ENCODE measurements at regions not wholly inside any gene's neighbourhood (a gene's known extent, or its start where the extent isn't known, plus 50 kb on each side); places are given as distances from the start of the nearest gene placed in this dataset.

- no peak for DNase-seq (ENCODE audit: low spot score)
- TF ChIP-seq CTCF (IDR thresholded peaks at IDR 0.05; ENCODE audit: borderline replicate concordance, control extremely low read depth, extremely low read depth, insufficient read depth, missing control alignments) = no peak
- in situ Hi-C loops (cut with MboI; ENCODE audit: low sequenced_read_pairs, unreplicated experiment) = loop anchor here (25.0 kb wide), 1 partner anchor 500 kb away; no protein-coding TSS in a partner anchor
These were observed 512.8 kb upstream of the CITED2 start for GRCh38 chr6:139887275-139887674.

- DNase-seq (ENCODE audit: low spot score) = no peak
- no peak for TF ChIP-seq CTCF (IDR thresholded peaks at IDR 0.05; ENCODE audit: borderline replicate concordance, control extremely low read depth, extremely low read depth, insufficient read depth, missing control alignments)
- in situ Hi-C loops (cut with MboI; ENCODE audit: low sequenced_read_pairs, unreplicated experiment) = loop anchor here (25.0 kb wide), 1 partner anchor 499 kb away; no protein-coding TSS in a partner anchor
These were observed 511.9 kb upstream of the CITED2 start for GRCh38 chr6:139886396-139886795.

- in situ Hi-C loops (cut with MboI; ENCODE audit: low sequenced_read_pairs, unreplicated experiment) = loop anchor here (25.0 kb wide), 1 partner anchor 499 kb away; no protein-coding TSS in a partner anchor
- DNase-seq (ENCODE audit: low spot score) = no peak
- TF ChIP-seq CTCF (IDR thresholded peaks at IDR 0.05; ENCODE audit: borderline replicate concordance, control extremely low read depth, extremely low read depth, insufficient read depth, missing control alignments) = no peak
These were observed 511.5 kb upstream of the CITED2 start for GRCh38 chr6:139885909-139886308.

GRCh38 chr6:139883776-139884175 is 509.3 kb upstream of the CITED2 start:
- DNase-seq (ENCODE audit: low spot score) = no peak
- no peak for TF ChIP-seq CTCF (IDR thresholded peaks at IDR 0.05; ENCODE audit: borderline replicate concordance, control extremely low read depth, extremely low read depth, insufficient read depth, missing control alignments)
- in situ Hi-C loops (cut with MboI; ENCODE audit: low sequenced_read_pairs, unreplicated experiment) = loop anchor here (25.0 kb wide), 1 partner anchor 496 kb away; no protein-coding TSS in a partner anchor

- in situ Hi-C loops (cut with MboI; ENCODE audit: low sequenced_read_pairs, unreplicated experiment) = loop anchor here (25.0 kb wide), 1 partner anchor 496 kb away; no protein-coding TSS in a partner anchor
- no peak for TF ChIP-seq CTCF (IDR thresholded peaks at IDR 0.05; ENCODE audit: borderline replicate concordance, control extremely low read depth, extremely low read depth, insufficient read depth, missing control alignments)
- DNase-seq (ENCODE audit: low spot score) = no peak
These were observed 508.7 kb upstream of the CITED2 start for GRCh38 chr6:139882977-139883728.

- DNase-seq (ENCODE audit: low spot score) = no peak
- in situ Hi-C loops (cut with MboI; ENCODE audit: low sequenced_read_pairs, unreplicated experiment) = loop anchor here (25.0 kb wide), 1 partner anchor 495 kb away; no protein-coding TSS in a partner anchor
- TF ChIP-seq CTCF (IDR thresholded peaks at IDR 0.05; ENCODE audit: borderline replicate concordance, control extremely low read depth, extremely low read depth, insufficient read depth, missing control alignments) = no peak
These were observed 507.8 kb upstream of the CITED2 start for GRCh38 chr6:139882234-139882633.
